ENCODE measurements at regions not wholly inside any gene's neighbourhood (a gene's known extent, or its start where the extent isn't known, plus 50 kb on each side); places are given as distances from the start of the nearest gene placed in this dataset.
"Not testable (repeated sequence)": the region's sequence is repeated elsewhere in the genome, so short reads cannot be mapped to it uniquely, and the experiment has no call there.

DNA sequence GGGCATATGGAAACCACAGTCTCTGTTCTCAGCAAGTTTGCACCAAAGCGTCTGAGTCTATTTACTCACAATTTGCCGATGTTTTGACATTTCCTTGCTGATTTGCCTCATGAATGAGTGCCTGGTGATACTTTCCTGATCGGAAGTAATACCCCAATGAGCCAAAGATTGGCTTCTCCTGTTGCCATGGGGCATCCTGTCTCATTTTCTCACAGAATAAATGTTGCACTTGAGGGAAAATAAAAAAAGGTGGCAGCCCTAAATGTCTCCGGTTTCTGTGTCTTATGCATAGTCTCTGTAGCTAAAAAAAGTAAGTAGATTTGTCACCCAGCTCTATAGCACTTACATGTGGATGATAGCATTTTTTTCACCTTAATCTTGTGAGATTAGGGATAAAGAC, 73.7 kb upstream of the CADPS start:
- DNase-seq (ENCODE audit: low read depth, low spot score), result no peak
- H3K9me3 ChIP-seq (ENCODE audit: control insufficient read depth, insufficient read depth, low read length), result no peaks in the 10 kb centered on the region
- H3K27me3 ChIP-seq (ENCODE audit: control insufficient read depth, insufficient read depth, low read length), result no peaks in the 10 kb centered on the region
- ChIA-PET POLR2A (no interaction called here), CTCF (no interaction called here)
- TF ChIP-seq, protein P1, sequence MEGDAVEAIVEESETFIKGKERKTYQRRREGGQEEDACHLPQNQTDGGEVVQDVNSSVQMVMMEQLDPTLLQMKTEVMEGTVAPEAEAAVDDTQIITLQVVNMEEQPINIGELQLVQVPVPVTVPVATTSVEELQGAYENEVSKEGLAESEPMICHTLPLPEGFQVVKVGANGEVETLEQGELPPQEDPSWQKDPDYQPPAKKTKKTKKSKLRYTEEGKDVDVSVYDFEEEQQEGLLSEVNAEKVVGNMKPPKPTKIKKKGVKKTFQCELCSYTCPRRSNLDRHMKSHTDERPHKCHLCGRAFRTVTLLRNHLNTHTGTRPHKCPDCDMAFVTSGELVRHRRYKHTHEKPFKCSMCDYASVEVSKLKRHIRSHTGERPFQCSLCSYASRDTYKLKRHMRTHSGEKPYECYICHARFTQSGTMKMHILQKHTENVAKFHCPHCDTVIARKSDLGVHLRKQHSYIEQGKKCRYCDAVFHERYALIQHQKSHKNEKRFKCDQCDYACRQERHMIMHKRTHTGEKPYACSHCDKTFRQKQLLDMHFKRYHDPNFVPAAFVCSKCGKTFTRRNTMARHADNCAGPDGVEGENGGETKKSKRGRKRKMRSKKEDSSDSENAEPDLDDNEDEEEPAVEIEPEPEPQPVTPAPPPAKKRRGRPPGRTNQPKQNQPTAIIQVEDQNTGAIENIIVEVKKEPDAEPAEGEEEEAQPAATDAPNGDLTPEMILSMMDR (IDR thresholded peaks at IDR 0.05; ENCODE audit: low read depth, low read length), result no peak
- no peak overlapping the region for H3K27ac ChIP-seq (ENCODE audit: low read depth, low read length)
- no peak overlapping the region for H3K4me3 ChIP-seq (ENCODE audit: low read depth, low read length)

DNA sequence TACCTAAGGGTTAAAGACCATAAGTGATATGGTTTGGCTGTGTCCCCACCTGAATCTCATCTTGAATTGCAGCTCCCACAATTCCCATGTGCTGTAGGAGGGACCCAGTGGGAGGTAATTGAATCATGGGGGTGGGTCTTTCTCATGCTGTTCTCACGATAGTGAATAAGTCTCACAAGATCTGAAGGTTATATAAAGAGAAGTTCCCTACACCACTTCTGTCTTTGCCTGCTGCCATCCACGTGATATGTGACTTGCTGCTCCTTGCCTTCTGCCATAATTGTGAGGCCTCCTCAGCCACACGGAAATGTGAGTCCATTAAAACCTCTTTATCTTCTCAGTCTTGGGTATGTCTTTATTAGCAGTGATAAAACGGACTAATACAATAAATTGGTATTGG, 75.0 kb upstream of the CADPS start:
- CTCF ChIA-PET, result no interaction called here
- POLR2A ChIA-PET, result no interaction called here

DNA sequence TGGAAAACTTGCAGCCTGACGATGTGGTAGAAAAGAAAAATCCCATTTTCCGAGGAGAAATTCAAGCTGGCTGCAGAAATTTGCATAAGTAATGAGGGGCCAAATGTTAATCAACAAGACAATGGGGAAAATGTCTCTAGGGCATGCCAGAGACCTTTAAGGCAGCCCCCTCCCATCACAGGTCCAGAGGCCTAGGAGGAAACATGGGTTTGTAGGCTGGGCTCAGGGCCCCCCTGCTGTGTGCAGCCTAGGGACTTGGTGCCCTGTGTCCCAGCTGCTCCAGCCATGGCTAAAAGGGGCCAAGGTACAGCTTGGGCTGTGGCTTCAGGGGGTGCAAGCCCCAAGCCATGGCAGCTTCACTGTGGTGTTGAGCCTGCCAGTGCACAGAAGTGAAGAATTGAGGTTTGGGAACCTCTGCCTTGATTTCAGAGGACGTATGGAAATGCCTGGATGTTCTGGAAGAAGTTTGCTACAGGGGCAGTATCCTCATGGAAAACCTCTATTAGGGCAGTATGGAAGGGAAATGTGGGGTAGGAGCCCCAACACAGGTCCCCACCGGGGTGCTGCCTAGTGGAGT, 75.9 kb upstream of the CADPS start:
- TF ChIP-seq, protein P1 (IDR thresholded peaks at IDR 0.05; ENCODE audit: low read depth, low read length), result no peak
- Histone ChIP-seq H3K9me3 (ENCODE audit: control insufficient read depth, insufficient read depth, low read length) (no peaks in the 10 kb centered on the region), H3K27ac (ENCODE audit: low read depth, low read length) (no peak overlapping the region), H3K27me3 (ENCODE audit: control insufficient read depth, insufficient read depth, low read length) (no peaks in the 10 kb centered on the region), H3K4me3 (ENCODE audit: low read depth, low read length) (no peak overlapping the region)
- POLR2A ChIA-PET, result no interaction called here
- no peak for DNase-seq (ENCODE audit: low read depth, low spot score)
- CTCF ChIA-PET, result no interaction called here

More for the DNA sequence above, 75.0 kb upstream of the CADPS start:
- H3K9me3 ChIP-seq (ENCODE audit: control insufficient read depth, insufficient read depth, low read length), result no peaks in the 10 kb centered on the region
- DNase-seq (ENCODE audit: low read depth, low spot score), result no peak
- no peak overlapping the region for H3K4me3 ChIP-seq (ENCODE audit: low read depth, low read length)
- no peaks in the 10 kb centered on the region for H3K27me3 ChIP-seq (ENCODE audit: control insufficient read depth, insufficient read depth, low read length)
- no peak overlapping the region for H3K27ac ChIP-seq (ENCODE audit: low read depth, low read length)
- TF ChIP-seq, protein P1 (IDR thresholded peaks at IDR 0.05; ENCODE audit: low read depth, low read length), result no peak

DNA sequence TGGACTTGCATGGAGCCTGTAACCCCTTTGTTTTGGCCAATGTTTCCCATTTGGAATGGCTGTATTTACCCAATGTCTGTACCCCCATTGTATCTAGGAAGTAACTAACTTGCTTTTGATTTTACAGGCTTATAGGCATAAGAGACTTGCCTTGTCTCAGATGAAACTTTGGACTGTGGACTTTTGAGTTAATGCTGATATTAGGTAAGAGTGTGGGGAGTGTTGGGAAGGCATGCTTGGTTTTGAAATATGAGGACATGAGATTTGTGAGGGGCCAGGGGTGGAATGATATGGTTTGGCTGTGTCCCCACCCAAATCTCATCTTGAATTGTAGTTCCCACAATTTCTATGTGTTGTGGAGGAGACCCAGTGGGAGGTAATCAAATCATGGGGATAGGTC, 76.7 kb upstream of the CADPS start:
- H3K4me3 ChIP-seq (ENCODE audit: low read depth, low read length); POLR2A ChIA-PET; H3K9me3 ChIP-seq (ENCODE audit: control insufficient read depth, insufficient read depth, low read length); DNase-seq (ENCODE audit: low read depth, low spot score); H3K27me3 ChIP-seq (ENCODE audit: control insufficient read depth, insufficient read depth, low read length); H3K27ac ChIP-seq (ENCODE audit: low read depth, low read length); CTCF ChIA-PET: not testable (repeated sequence)

DNA sequence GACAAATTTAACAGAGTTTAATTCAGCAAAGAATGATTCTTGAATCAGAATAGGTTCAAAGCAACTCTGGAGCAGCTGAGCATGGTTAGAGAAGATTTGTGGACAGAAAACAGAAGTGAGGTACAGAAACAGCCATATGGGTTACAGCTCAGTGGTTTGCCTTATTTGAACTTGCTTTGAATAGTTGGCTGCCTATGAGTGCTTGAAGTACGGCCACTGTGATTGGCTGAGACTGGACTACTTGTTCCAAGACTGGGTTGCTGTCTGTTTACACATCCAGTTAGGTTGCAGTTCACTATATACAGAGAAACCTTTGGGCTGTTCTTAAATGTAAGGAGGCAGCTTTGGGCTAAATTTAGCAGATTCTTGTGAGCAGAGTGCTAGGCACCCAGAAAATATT, 79.4 kb upstream of the CADPS start:
- Histone ChIP-seq H3K27me3 (ENCODE audit: control insufficient read depth, insufficient read depth, low read length) (no peaks in the 10 kb centered on the region), H3K27ac (ENCODE audit: low read depth, low read length) (no peak overlapping the region), H3K4me3 (ENCODE audit: low read depth, low read length) (no peak overlapping the region), H3K9me3 (ENCODE audit: control insufficient read depth, insufficient read depth, low read length) (no peaks in the 10 kb centered on the region)
- TF ChIP-seq, protein P1 (IDR thresholded peaks at IDR 0.05; ENCODE audit: low read depth, low read length), result no peak
- CTCF ChIA-PET, result no interaction called here
- POLR2A ChIA-PET, result no interaction called here
- no peak for DNase-seq (ENCODE audit: low read depth, low spot score)

DNA sequence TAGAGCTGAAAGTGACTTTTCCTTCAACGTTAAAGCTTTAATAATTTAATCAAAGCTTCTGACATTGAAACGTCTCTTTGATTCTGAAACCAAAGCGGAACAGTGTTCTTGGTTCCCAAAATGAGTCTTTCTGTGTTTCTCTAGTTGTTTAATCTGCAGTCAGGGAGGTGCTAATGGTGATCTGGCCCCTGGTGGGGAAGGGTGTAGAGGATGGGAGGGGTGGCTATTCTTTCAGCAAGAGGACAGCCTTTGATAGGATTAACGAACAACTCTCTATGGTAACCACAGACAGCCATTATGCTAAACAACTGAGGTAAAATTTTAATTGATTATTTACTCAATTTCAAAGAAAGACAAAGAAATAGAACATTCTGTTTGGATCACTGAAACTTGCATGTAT, 79.9 kb upstream of the CADPS start:
- ChIA-PET POLR2A (no interaction called here), CTCF (no interaction called here)
- H3K9me3 ChIP-seq (ENCODE audit: control insufficient read depth, insufficient read depth, low read length), result no peaks in the 10 kb centered on the region
- no peaks in the 10 kb centered on the region for H3K27me3 ChIP-seq (ENCODE audit: control insufficient read depth, insufficient read depth, low read length)
- H3K27ac ChIP-seq (ENCODE audit: low read depth, low read length), result no peak overlapping the region
- no peak overlapping the region for H3K4me3 ChIP-seq (ENCODE audit: low read depth, low read length)
- no peak for DNase-seq (ENCODE audit: low read depth, low spot score)
- TF ChIP-seq, protein P1 (IDR thresholded peaks at IDR 0.05; ENCODE audit: low read depth, low read length), result no peak

Data from AG04450 (cell line).